ENCODE measurements at regions not wholly inside any gene's neighbourhood (a gene's known extent, or its start where the extent isn't known, plus 50 kb on each side); places are given as distances from the start of the nearest gene placed in this dataset.
A peak's percentile ranks its signal among the peaks of the same experiment; 100 is the strongest.

DNA sequence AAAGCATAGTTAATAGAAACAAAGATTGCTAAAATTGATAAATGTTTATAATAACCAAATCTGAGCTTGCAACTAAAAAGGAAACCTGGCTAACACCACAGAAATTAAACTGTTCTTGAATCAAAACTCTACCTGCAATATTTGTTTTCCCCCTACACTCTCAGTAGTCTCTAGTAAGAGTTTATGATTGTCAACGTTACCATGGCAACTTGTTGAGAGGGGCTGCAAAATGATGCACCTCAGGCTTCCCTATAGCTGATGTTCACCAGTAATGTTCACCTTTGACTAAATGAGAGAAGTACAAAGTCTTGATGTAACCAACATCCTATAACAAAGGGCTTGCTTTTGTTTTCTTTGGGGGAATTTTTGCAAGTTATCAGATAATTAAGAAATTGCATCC, 101.1 kb upstream of the FHIT start:
- H3K27ac Mint-ChIP-seq: no peak overlapping the region
- TF ChIP-seq, protein P1, sequence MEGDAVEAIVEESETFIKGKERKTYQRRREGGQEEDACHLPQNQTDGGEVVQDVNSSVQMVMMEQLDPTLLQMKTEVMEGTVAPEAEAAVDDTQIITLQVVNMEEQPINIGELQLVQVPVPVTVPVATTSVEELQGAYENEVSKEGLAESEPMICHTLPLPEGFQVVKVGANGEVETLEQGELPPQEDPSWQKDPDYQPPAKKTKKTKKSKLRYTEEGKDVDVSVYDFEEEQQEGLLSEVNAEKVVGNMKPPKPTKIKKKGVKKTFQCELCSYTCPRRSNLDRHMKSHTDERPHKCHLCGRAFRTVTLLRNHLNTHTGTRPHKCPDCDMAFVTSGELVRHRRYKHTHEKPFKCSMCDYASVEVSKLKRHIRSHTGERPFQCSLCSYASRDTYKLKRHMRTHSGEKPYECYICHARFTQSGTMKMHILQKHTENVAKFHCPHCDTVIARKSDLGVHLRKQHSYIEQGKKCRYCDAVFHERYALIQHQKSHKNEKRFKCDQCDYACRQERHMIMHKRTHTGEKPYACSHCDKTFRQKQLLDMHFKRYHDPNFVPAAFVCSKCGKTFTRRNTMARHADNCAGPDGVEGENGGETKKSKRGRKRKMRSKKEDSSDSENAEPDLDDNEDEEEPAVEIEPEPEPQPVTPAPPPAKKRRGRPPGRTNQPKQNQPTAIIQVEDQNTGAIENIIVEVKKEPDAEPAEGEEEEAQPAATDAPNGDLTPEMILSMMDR (IDR thresholded peaks at IDR 0.05; ENCODE audit: unreplicated experiment in 3 of 3): no peak
- H3K4me3 Mint-ChIP-seq: no peak overlapping the region

DNA sequence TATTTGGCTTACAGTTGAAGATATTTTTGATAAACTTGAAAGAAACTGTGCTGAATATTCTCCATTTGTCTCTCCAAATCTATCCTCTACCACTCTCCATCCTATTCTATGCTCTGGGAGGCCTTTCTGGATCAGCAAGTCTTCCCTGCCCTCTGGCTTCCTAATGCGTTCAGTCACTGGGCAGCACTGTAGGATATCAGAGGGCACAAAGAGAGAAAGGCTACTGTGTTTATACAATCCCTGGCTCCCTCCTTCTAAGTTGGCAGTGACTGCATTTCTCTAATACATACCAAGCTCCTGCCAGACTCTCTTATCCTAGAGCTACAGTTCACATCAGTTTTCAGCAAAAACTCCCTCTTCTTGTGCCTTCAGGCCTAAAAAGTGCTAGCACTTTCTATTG, 102.1 kb upstream of the FHIT start:
- H3K4me1 Mint-ChIP-seq: peaks cover 13% of the 10 kb centered on the region
- no peak overlapping the region for H3K27ac Mint-ChIP-seq
- no peaks in the 10 kb centered on the region for H3K27me3 Mint-ChIP-seq (ENCODE audit: low read depth)
- H3K4me3 Mint-ChIP-seq: no peak overlapping the region
- H3K36me3 Mint-ChIP-seq (ENCODE audit: low read depth): no peaks in the 10 kb centered on the region
- TF ChIP-seq, protein P1 (IDR thresholded peaks at IDR 0.05; ENCODE audit: unreplicated experiment in 3 of 3): no peak
- H3K9me3 Mint-ChIP-seq: peaks cover 4% of the 10 kb centered on the region

More for the DNA sequence above, 101.1 kb upstream of the FHIT start:
- H3K27me3 Mint-ChIP-seq (ENCODE audit: low read depth): no peaks in the 10 kb centered on the region
- H3K9me3 Mint-ChIP-seq: peaks cover 4% of the 10 kb centered on the region
- peaks cover 3% of the 10 kb centered on the region for H3K4me1 Mint-ChIP-seq
- no peaks in the 10 kb centered on the region for H3K36me3 Mint-ChIP-seq (ENCODE audit: low read depth)

DNA sequence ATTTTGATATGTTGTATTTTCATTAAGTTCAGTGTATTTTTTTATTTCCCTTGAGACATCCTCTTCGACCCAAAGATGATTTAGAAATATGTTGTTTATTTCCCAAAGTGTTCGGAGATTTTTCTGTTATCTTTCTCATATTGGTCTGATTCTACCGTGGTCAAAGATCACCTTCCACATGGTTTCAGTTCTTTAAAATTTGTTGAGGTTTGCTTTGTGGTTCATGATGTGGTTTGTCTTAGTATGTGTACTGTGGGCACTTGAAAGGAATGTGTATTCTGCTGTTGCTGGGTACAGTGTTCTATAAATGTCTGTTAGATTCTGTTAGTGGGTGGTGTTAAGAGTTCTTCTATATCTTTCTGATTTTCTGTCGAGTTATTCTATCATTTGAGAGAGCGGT, 103.4 kb upstream of the FHIT start:
- peaks cover 4% of the 10 kb centered on the region for H3K9me3 Mint-ChIP-seq

DNA sequence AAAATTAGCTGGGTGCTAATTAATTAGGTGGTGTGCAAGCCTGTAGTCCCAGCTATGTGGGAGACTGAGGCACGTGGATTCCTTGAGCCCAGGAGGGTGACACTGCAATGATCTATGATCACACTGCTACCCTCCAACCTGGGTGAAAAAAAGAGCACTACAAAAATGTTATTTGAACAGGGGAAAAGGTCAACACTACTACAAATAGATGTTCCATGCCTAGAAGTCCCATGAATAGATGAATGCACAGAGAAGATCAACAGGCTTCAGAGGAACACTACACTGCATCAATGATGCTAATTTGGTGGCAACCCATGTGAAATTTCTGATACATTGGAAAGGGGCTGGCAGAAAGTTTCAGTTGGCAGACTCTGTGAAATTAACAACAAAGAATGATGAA, 105.4 kb upstream of the FHIT start:
- no peaks in the 10 kb centered on the region for H3K36me3 Mint-ChIP-seq (ENCODE audit: low read depth)
- no peak overlapping the region for H3K4me3 Mint-ChIP-seq
- peaks cover 28% of the 10 kb centered on the region for H3K4me1 Mint-ChIP-seq
- H3K9me3 Mint-ChIP-seq: peaks cover 4% of the 10 kb centered on the region
- no peaks in the 10 kb centered on the region for H3K27me3 Mint-ChIP-seq (ENCODE audit: low read depth)
- peak overlapping the region in 1 of 3 experiments; percentile 91 for H3K27ac Mint-ChIP-seq
- TF ChIP-seq, protein P1 (IDR thresholded peaks at IDR 0.05; ENCODE audit: unreplicated experiment in 3 of 3): no peak

More for the DNA sequence above, 103.4 kb upstream of the FHIT start:
- Mint-ChIP-seq H3K27ac (no peak overlapping the region), H3K4me3 (no peak overlapping the region), H3K4me1 (peaks cover 19% of the 10 kb centered on the region), H3K36me3 (ENCODE audit: low read depth) (no peaks in the 10 kb centered on the region), H3K27me3 (ENCODE audit: low read depth) (no peaks in the 10 kb centered on the region)
- TF ChIP-seq, protein P1 (IDR thresholded peaks at IDR 0.05; ENCODE audit: unreplicated experiment in 3 of 3): no peak

DNA sequence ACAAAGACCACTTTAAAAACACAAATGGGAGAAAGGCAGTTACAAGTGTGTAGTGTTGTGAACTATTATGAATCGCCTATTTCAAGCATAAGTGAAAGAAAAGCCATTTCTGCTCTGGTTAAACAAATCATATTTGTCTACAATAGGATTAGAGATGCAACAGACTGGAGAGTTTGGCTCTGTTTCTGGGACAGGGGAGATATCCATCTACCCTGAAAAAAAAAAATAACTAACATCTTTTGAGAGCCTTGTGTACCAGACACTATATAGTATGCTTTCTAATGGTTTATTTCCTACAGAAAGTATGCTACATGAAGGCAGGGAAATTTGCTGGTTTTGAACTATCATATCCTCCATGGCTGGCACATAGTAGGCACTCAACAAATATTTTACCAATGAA, 106.7 kb upstream of the FHIT start:
- peak overlapping the region; percentile 59 to 91 (median 90) for H3K27ac Mint-ChIP-seq

DNA sequence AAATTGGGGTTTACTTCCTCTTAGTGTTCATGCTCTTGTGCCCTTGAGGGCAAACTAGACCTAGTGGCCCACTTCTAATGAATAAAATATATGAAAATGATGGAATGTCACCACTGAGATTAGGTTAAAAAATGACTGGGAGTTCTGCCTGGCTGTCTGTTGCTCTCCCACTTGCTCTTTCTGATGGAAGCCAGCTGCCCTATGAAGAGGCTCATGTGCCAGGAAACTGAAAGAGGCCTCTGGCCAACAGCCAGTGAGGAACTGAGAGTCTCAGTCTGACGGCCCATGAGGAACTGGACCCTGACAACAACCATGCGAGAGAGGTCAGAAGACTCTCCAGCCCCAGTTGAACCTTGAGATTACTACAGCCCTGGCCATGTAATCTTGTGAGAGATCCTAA, 107.1 kb upstream of the FHIT start:
- TF ChIP-seq, protein P1 (IDR thresholded peaks at IDR 0.05; ENCODE audit: unreplicated experiment in 3 of 3): no peak
- H3K27ac Mint-ChIP-seq: peak overlapping the region; percentile 84 to 91 (median 90)
- no peaks in the 10 kb centered on the region for H3K36me3 Mint-ChIP-seq (ENCODE audit: low read depth)
- peaks cover 28% of the 10 kb centered on the region for H3K4me1 Mint-ChIP-seq
- H3K27me3 Mint-ChIP-seq (ENCODE audit: low read depth): no peaks in the 10 kb centered on the region
- peak overlapping the region in 1 of 3 experiments; percentile 16 for H3K4me3 Mint-ChIP-seq
- peaks cover 11% of the 10 kb centered on the region for H3K9me3 Mint-ChIP-seq

More for the DNA sequence above, 106.7 kb upstream of the FHIT start:
- H3K9me3 Mint-ChIP-seq: peaks cover 6% of the 10 kb centered on the region
- TF ChIP-seq, protein P1 (IDR thresholded peaks at IDR 0.05; ENCODE audit: unreplicated experiment in 3 of 3): no peak
- H3K27me3 Mint-ChIP-seq (ENCODE audit: low read depth): no peaks in the 10 kb centered on the region
- H3K4me3 Mint-ChIP-seq: no peak overlapping the region
- H3K36me3 Mint-ChIP-seq (ENCODE audit: low read depth): no peaks in the 10 kb centered on the region
- peaks cover 28% of the 10 kb centered on the region for H3K4me1 Mint-ChIP-seq

Measured in nephron (organoid).